ENCODE measurements at regions not wholly inside any gene's neighbourhood (a gene's known extent, or its start where the extent isn't known, plus 50 kb on each side); places are given as distances from the start of the nearest gene placed in this dataset.
"Not testable (repeated sequence)": the region's sequence is repeated elsewhere in the genome, so short reads cannot be mapped to it uniquely, and the experiment has no call there.

GRCh38 chrX:7637066-7637465, 205.9 kb upstream of the VCX start:
- H3K27ac ChIP-seq: no peak overlapping the region
- no peaks in the 10 kb centered on the region for H3K27me3 ChIP-seq (replicated peaks; ENCODE audit: insufficient read depth)
- intact Hi-C loops (cut with DNase I): no loop called here
- no peak for DNase-seq (ENCODE audit: low spot score)
- H3K36me3 ChIP-seq: no peaks in the 10 kb centered on the region
- no peak overlapping the region for H3K4me3 ChIP-seq
- H3K4me1 ChIP-seq (replicated peaks): no peaks in the 10 kb centered on the region
- H3K9me3 ChIP-seq: no peaks in the 10 kb centered on the region
- TF ChIP-seq POLR2AphosphoS5 (IDR thresholded peaks at IDR 0.05): no peak
- 70% methylated on average over 3 of the region's 3 CpGs for WGBS

GRCh38 chrX:7635604-7636003, 207.4 kb upstream of the VCX start:
- no peak for DNase-seq (ENCODE audit: low spot score)
- 72% methylated on average over 3 of the region's 3 CpGs for WGBS
- no peak overlapping the region for H3K4me3 ChIP-seq
- no peaks in the 10 kb centered on the region for H3K27me3 ChIP-seq (replicated peaks; ENCODE audit: insufficient read depth)
- H3K9me3 ChIP-seq: no peaks in the 10 kb centered on the region
- H3K36me3 ChIP-seq: no peaks in the 10 kb centered on the region
- no peak overlapping the region for H3K27ac ChIP-seq
- no peaks in the 10 kb centered on the region for H3K4me1 ChIP-seq (replicated peaks)
- TF ChIP-seq POLR2AphosphoS5 (IDR thresholded peaks at IDR 0.05): no peak
- TF ChIP-seq POLR2A (IDR thresholded peaks at IDR 0.05): no peak
- no peak for TF ChIP-seq CTCF (IDR thresholded peaks at IDR 0.05)
- intact Hi-C loops (cut with DNase I): no loop called here

GRCh38 chrX:7620560-7620959, 222.4 kb upstream of the VCX start:
- intact Hi-C loops (cut with DNase I): no loop called here
- Histone ChIP-seq H3K4me3 (no peak overlapping the region), H3K27me3 (replicated peaks; ENCODE audit: insufficient read depth) (no peaks in the 10 kb centered on the region), H3K9me3 (no peaks in the 10 kb centered on the region), H3K27ac (no peak overlapping the region), H3K36me3 (no peaks in the 10 kb centered on the region), H3K4me1 (replicated peaks) (no peaks in the 10 kb centered on the region)
- DNase-seq (ENCODE audit: low spot score): no peak
- WGBS: 72% methylated on average over 3 of the region's 3 CpGs
- TF ChIP-seq POLR2A (IDR thresholded peaks at IDR 0.05) (no peak), CTCF (IDR thresholded peaks at IDR 0.05) (no peak), POLR2AphosphoS5 (IDR thresholded peaks at IDR 0.05) (no peak)

GRCh38 chrX:7617994-7618393, 225.0 kb upstream of the VCX start:
- Histone ChIP-seq H3K36me3 (no peaks in the 10 kb centered on the region), H3K4me1 (replicated peaks) (no peaks in the 10 kb centered on the region), H3K9me3 (no peaks in the 10 kb centered on the region), H3K27ac (no peak overlapping the region), H3K27me3 (replicated peaks; ENCODE audit: insufficient read depth) (no peaks in the 10 kb centered on the region), H3K4me3 (no peak overlapping the region)
- no peak for DNase-seq (ENCODE audit: low spot score)
- WGBS: 80% methylated on average over 3 of the region's 3 CpGs
- no peak for TF ChIP-seq POLR2AphosphoS5 (IDR thresholded peaks at IDR 0.05)
- TF ChIP-seq CTCF (IDR thresholded peaks at IDR 0.05): no peak
- no peak for TF ChIP-seq POLR2A (IDR thresholded peaks at IDR 0.05)
- intact Hi-C loops (cut with DNase I): no loop called here

GRCh38 chrX:7614616-7615015, 228.4 kb upstream of the VCX start:
- Histone ChIP-seq H3K36me3 (no peaks in the 10 kb centered on the region), H3K27ac (no peak overlapping the region), H3K4me3 (no peak overlapping the region), H3K4me1 (replicated peaks) (no peaks in the 10 kb centered on the region), H3K27me3 (replicated peaks; ENCODE audit: insufficient read depth) (no peaks in the 10 kb centered on the region), H3K9me3 (no peaks in the 10 kb centered on the region)
- 72% methylated on average over 3 of the region's 3 CpGs for WGBS
- intact Hi-C loops (cut with DNase I): no loop called here
- no peak for TF ChIP-seq POLR2A (IDR thresholded peaks at IDR 0.05)
- no peak for DNase-seq (ENCODE audit: low spot score)

- H3K36me3 ChIP-seq; H3K4me3 ChIP-seq; H3K27ac ChIP-seq; H3K27me3 ChIP-seq (replicated peaks; ENCODE audit: insufficient read depth); intact Hi-C loops (cut with DNase I); H3K9me3 ChIP-seq; DNase-seq (ENCODE audit: low spot score); H3K4me1 ChIP-seq (replicated peaks): not testable (repeated sequence)
- WGBS: no CpG with 5 or more reads among the region's 29 CpGs
These were observed 234.3 kb upstream of the VCX start for GRCh38 chrX:7608625-7609024.

Measured in prostate gland (tissue), 2 donors.